Mesendoderm (in vitro differentiated cells): ENCODE measurements at regions not wholly inside any gene's neighbourhood (a gene's known extent, or its start where the extent isn't known, plus 50 kb on each side); places are given as distances from the start of the nearest gene placed in this dataset.
"Not testable (repeated sequence)": the region's sequence is repeated elsewhere in the genome, so short reads cannot be mapped to it uniquely, and the experiment has no call there.

ENCODE experiments used
- DNase-seq: peaks from one replicate; pipeline ENCODE4 v3.0.0; 2013
- H2AK5ac ChIP-seq: 2 replicates; pipeline ENCODE4 v1.6.1; 2013; ENCODE audit warnings: low read length, inconsistent platforms
- H2BK120ac ChIP-seq: 2 replicates; pipeline ENCODE4 v1.6.1; 2013; ENCODE audit warnings: low read depth, mild to moderate bottlenecking, low read length, moderate library complexity, mixed read lengths
- H2BK15ac ChIP-seq: replicated peaks from 2 replicates; pipeline ENCODE4 v1.6.1; 2013; ENCODE audit warnings: low read depth, mild to moderate bottlenecking, moderate library complexity
- H2BK5ac ChIP-seq: 2 replicates; pipeline ENCODE4 v1.6.1; 2013; ENCODE audit warnings: low read length, inconsistent platforms
- H3K18ac ChIP-seq: 2 replicates; pipeline ENCODE4 v1.6.1; 2013; ENCODE audit warnings: mild to moderate bottlenecking, low read length, mixed read lengths
- H3K23ac ChIP-seq: one replicate; pipeline ENCODE4 v1.6.1; 2013; ENCODE audit warnings: low read length
- H3K27ac ChIP-seq: 2 replicates; pipeline ENCODE4 v1.5.1; 2013; ENCODE audit warnings: low read depth, mild to moderate bottlenecking, inconsistent platforms, low read length, moderate library complexity
- H3K27me3 ChIP-seq: 2 replicates; pipeline ENCODE4 v1.6.1; 2013; ENCODE audit warnings: low read length, control low read depth, mild to moderate bottlenecking, inconsistent platforms; ENCODE audit not compliant: insufficient read depth, poor library complexity
- H3K36me3 ChIP-seq: 2 replicates; pipeline ENCODE4 v1.6.1; 2013; ENCODE audit warnings: low read length, inconsistent platforms; ENCODE audit not compliant: control insufficient read depth, insufficient read depth
- H3K4ac ChIP-seq: one replicate; pipeline ENCODE4 v1.6.1; 2013; ENCODE audit warnings: low read depth, mild to moderate bottlenecking, low read length, moderate library complexity
- H3K4me1 ChIP-seq: 2 replicates; pipeline ENCODE4 v1.6.1; 2013; ENCODE audit warnings: low read depth, low read length, inconsistent platforms; ENCODE audit not compliant: control insufficient read depth
- H3K4me2 ChIP-seq: 2 replicates; pipeline ENCODE4 v1.6.1; 2013; ENCODE audit warnings: low read length
- H3K4me3 ChIP-seq: 2 replicates; pipeline ENCODE4 v1.5.1; 2013; ENCODE audit warnings: mild to moderate bottlenecking, low read length
- H3K56ac ChIP-seq: one replicate; pipeline ENCODE4 v1.6.1; 2013; ENCODE audit warnings: low read length
- H3K79me1 ChIP-seq: 2 replicates; pipeline ENCODE4 v1.6.1; 2013; ENCODE audit warnings: low read length, inconsistent platforms
- H3K79me2 ChIP-seq: 2 replicates; pipeline ENCODE4 v1.6.1; 2013; ENCODE audit warnings: mild to moderate bottlenecking, low read length; ENCODE audit not compliant: control insufficient read depth, insufficient read depth
- H3K9ac ChIP-seq: 2 replicates; pipeline ENCODE4 v1.6.1; 2013; ENCODE audit warnings: low read length, inconsistent platforms
- H4K5ac ChIP-seq: one replicate; pipeline ENCODE4 v1.6.1; 2013; ENCODE audit warnings: low read length
- H4K8ac ChIP-seq: one replicate; pipeline ENCODE4 v1.6.1; 2013; ENCODE audit warnings: low read depth, mild to moderate bottlenecking, control low read depth, low read length, moderate library complexity
- WGBS: extraction: QIAGEN DNeasy Blood & Tissue Kit; methylation state at CpG from one replicate; pipeline ENCODE4 v1.1.7; 2013; ENCODE audit warnings: low lambda C conversion rate, missing lambda C conversion rate; ENCODE audit not compliant: insufficient coverage; ENCODE audit errors: extremely low coverage; 5-methylcytosine and 5-hydroxymethylcytosine counted together

- Histone ChIP-seq H3K4me2 (no peak overlapping the region), H3K4me3 (no peak overlapping the region), H3K56ac (peak overlapping the region; percentile 47), H3K18ac (no peak overlapping the region), H2BK120ac (no peak overlapping the region), H2AK5ac (no peak overlapping the region), H2BK15ac (no peak overlapping the region), H2BK5ac (peak overlapping the region; percentile 12), H3K36me3 (no peaks in the 10 kb centered on the region), H4K5ac (no peak overlapping the region), H3K4ac (peak overlapping the region; percentile 39), H3K27me3 (no peaks in the 10 kb centered on the region), H3K79me2 (no peaks in the 10 kb centered on the region), H3K79me1 (no peaks in the 10 kb centered on the region), H3K9ac (no peak overlapping the region), H4K8ac (no peak overlapping the region), H3K23ac (no peak overlapping the region), H3K27ac (no peak overlapping the region), H3K4me1 (peaks cover 7% of the 10 kb centered on the region)
- WGBS: no CpG with 5 or more reads among the region's 11 CpGs
- DNase-seq: peak; percentile 91
Observed at GRCh38 chr2:16067866-16068551, 127.7 kb downstream of the MYCN start.

GRCh38 chr2:16067444-16067843 lies 127.1 kb downstream of the MYCN start:
- no peak for DNase-seq
- H2BK5ac ChIP-seq: no peak overlapping the region
- H3K4me2 ChIP-seq: no peak overlapping the region
- H2BK15ac ChIP-seq: no peak overlapping the region
- peaks cover 7% of the 10 kb centered on the region for H3K4me1 ChIP-seq
- no peaks in the 10 kb centered on the region for H3K36me3 ChIP-seq
- H3K79me2 ChIP-seq: no peaks in the 10 kb centered on the region
- no peak overlapping the region for H2BK120ac ChIP-seq
- no peak overlapping the region for H3K27ac ChIP-seq
- H4K8ac ChIP-seq: no peak overlapping the region
- WGBS: no CpG with 5 or more reads among the region's 5 CpGs
- no peak overlapping the region for H2AK5ac ChIP-seq
- peak overlapping the region; percentile 47 for H3K56ac ChIP-seq
- H3K18ac ChIP-seq: no peak overlapping the region
- H3K79me1 ChIP-seq: no peaks in the 10 kb centered on the region
- H3K4me3 ChIP-seq: no peak overlapping the region
- H3K23ac ChIP-seq: no peak overlapping the region
- no peak overlapping the region for H3K9ac ChIP-seq
- no peak overlapping the region for H4K5ac ChIP-seq
- H3K27me3 ChIP-seq: no peaks in the 10 kb centered on the region
- H3K4ac ChIP-seq: peak overlapping the region; percentile 39

GRCh38 chr2:16067037-16067406 lies 126.7 kb downstream of the MYCN start:
- Histone ChIP-seq H3K23ac (no peak overlapping the region), H3K4me3 (no peak overlapping the region), H3K4ac (no peak overlapping the region), H3K36me3 (no peaks in the 10 kb centered on the region), H4K5ac (no peak overlapping the region), H3K27me3 (no peaks in the 10 kb centered on the region), H2BK5ac (no peak overlapping the region), H3K79me2 (no peaks in the 10 kb centered on the region), H3K27ac (no peak overlapping the region), H2BK120ac (no peak overlapping the region), H2AK5ac (no peak overlapping the region), H2BK15ac (no peak overlapping the region), H3K4me1 (peaks cover 7% of the 10 kb centered on the region), H3K56ac (no peak overlapping the region), H3K4me2 (no peak overlapping the region), H4K8ac (no peak overlapping the region), H3K79me1 (no peaks in the 10 kb centered on the region), H3K18ac (no peak overlapping the region), H3K9ac (no peak overlapping the region)
- no peak for DNase-seq
- no CpG with 5 or more reads among the region's 10 CpGs for WGBS

GRCh38 chr2:16066261-16067036 lies 126.1 kb downstream of the MYCN start:
- Histone ChIP-seq H2AK5ac (no peak overlapping the region), H3K23ac (no peak overlapping the region), H2BK120ac (no peak overlapping the region), H3K4me3 (no peak overlapping the region), H2BK5ac (no peak overlapping the region), H3K4me2 (no peak overlapping the region), H4K8ac (no peak overlapping the region), H3K36me3 (no peaks in the 10 kb centered on the region), H3K18ac (no peak overlapping the region), H3K4me1 (peaks cover 7% of the 10 kb centered on the region), H3K79me1 (no peaks in the 10 kb centered on the region), H2BK15ac (no peak overlapping the region), H3K4ac (no peak overlapping the region), H4K5ac (no peak overlapping the region), H3K56ac (no peak overlapping the region), H3K27ac (no peak overlapping the region), H3K9ac (no peak overlapping the region), H3K79me2 (no peaks in the 10 kb centered on the region), H3K27me3 (no peaks in the 10 kb centered on the region)
- WGBS: no CpG with 5 or more reads among the region's 4 CpGs
- DNase-seq: no peak

GRCh38 chr2:16065272-16066069 lies 125.1 kb downstream of the MYCN start:
- H2BK120ac ChIP-seq, H3K27me3 ChIP-seq, H3K27ac ChIP-seq, H3K79me1 ChIP-seq, H3K9ac ChIP-seq, H3K36me3 ChIP-seq, H3K4me1 ChIP-seq, H2BK15ac ChIP-seq, H2BK5ac ChIP-seq, H3K4me3 ChIP-seq, H3K56ac ChIP-seq, H4K5ac ChIP-seq, H3K79me2 ChIP-seq, H3K4ac ChIP-seq, H4K8ac ChIP-seq, H3K23ac ChIP-seq, H3K4me2 ChIP-seq, H2AK5ac ChIP-seq, H3K18ac ChIP-seq, DNase-seq: not testable (repeated sequence)
- no CpG with 5 or more reads among the region's 4 CpGs for WGBS
